ENCODE measurements at regions not wholly inside any gene's neighbourhood (a gene's known extent, or its start where the extent isn't known, plus 50 kb on each side); places are given as distances from the start of the nearest gene placed in this dataset.

- DNase-seq (ENCODE audit: low read depth in 2 of 2) = no peak
These were observed 137.2 kb upstream of the IQSEC1 start for GRCh38 chr3:13210221-13210975.

GRCh38 chr3:13209634-13209997 lies 136.4 kb upstream of the IQSEC1 start:
- no peak for DNase-seq (ENCODE audit: low read depth in 2 of 2)

- DNase-seq (ENCODE audit: low read depth in 2 of 2) = no peak
These were observed 135.7 kb upstream of the IQSEC1 start for GRCh38 chr3:13208706-13209633.

GRCh38 chr3:13207975-13208705 lies 134.9 kb upstream of the IQSEC1 start:
- no peak for DNase-seq (ENCODE audit: low read depth in 2 of 2)

- DNase-seq (ENCODE audit: low read depth in 2 of 2) = no peak
These were observed 134.3 kb upstream of the IQSEC1 start for GRCh38 chr3:13207578-13207922.

- DNase-seq (ENCODE audit: low read depth in 2 of 2) = no peak
These were observed 133.8 kb upstream of the IQSEC1 start for GRCh38 chr3:13206799-13207577.

GRCh38 chr3:13205567-13206143 lies 132.4 kb upstream of the IQSEC1 start:
- no peak for DNase-seq (ENCODE audit: low read depth in 2 of 2)

- no peak for DNase-seq (ENCODE audit: low read depth in 2 of 2)
These were observed 130.9 kb upstream of the IQSEC1 start for GRCh38 chr3:13204177-13204581.

GRCh38 chr3:13203398-13204176 lies 130.4 kb upstream of the IQSEC1 start:
- no peak for DNase-seq (ENCODE audit: low read depth in 2 of 2)

GRCh38 chr3:13202744-13203397 lies 129.6 kb upstream of the IQSEC1 start:
- DNase-seq (ENCODE audit: low read depth in 2 of 2) = no peak

- no peak for DNase-seq (ENCODE audit: low read depth in 2 of 2)
These were observed 128.6 kb upstream of the IQSEC1 start for GRCh38 chr3:13201851-13202250.

- peak in 1 of 2 donors; percentile 62 for DNase-seq (ENCODE audit: low read depth in 2 of 2)
These were observed 127.7 kb upstream of the IQSEC1 start for GRCh38 chr3:13200946-13201345.

GRCh38 chr3:13200465-13200864 lies 127.2 kb upstream of the IQSEC1 start:
- DNase-seq (ENCODE audit: low read depth in 2 of 2) = no peak

GRCh38 chr3:13199899-13200451 lies 126.7 kb upstream of the IQSEC1 start:
- DNase-seq (ENCODE audit: low read depth in 2 of 2) = no peak

- no peak for DNase-seq (ENCODE audit: low read depth in 2 of 2)
These were observed 126.0 kb upstream of the IQSEC1 start for GRCh38 chr3:13199006-13199776.

- no peak for DNase-seq (ENCODE audit: low read depth in 2 of 2)
These were observed 125.1 kb upstream of the IQSEC1 start for GRCh38 chr3:13198264-13198879.

- DNase-seq (ENCODE audit: low read depth in 2 of 2) = no peak
These were observed 124.6 kb upstream of the IQSEC1 start for GRCh38 chr3:13197795-13198194.

GRCh38 chr3:13197281-13197680 lies 124.1 kb upstream of the IQSEC1 start:
- no peak for DNase-seq (ENCODE audit: low read depth in 2 of 2)
